ENCODE measurements at regions not wholly inside any gene's neighbourhood (a gene's known extent, or its start where the extent isn't known, plus 50 kb on each side); places are given as distances from the start of the nearest gene placed in this dataset.

DNA sequence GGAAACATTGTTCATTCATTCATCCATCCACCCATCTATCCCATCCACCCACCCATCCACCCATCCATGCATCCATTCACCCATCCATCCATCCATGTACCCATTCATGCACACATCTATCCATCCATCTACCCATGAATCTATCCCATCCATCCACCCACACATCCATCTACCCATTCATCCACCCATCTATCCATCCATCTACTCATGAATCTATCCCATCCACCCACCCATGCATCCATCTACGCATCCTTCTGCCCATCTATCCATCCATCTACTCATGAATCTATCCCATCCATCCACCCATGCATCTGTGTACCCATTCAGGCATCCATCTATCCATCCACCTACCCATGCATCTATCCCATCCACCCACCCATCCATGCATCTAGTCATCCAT lies 51.6 kb upstream of the URI1 start:
- TF ChIP-seq, protein P1, sequence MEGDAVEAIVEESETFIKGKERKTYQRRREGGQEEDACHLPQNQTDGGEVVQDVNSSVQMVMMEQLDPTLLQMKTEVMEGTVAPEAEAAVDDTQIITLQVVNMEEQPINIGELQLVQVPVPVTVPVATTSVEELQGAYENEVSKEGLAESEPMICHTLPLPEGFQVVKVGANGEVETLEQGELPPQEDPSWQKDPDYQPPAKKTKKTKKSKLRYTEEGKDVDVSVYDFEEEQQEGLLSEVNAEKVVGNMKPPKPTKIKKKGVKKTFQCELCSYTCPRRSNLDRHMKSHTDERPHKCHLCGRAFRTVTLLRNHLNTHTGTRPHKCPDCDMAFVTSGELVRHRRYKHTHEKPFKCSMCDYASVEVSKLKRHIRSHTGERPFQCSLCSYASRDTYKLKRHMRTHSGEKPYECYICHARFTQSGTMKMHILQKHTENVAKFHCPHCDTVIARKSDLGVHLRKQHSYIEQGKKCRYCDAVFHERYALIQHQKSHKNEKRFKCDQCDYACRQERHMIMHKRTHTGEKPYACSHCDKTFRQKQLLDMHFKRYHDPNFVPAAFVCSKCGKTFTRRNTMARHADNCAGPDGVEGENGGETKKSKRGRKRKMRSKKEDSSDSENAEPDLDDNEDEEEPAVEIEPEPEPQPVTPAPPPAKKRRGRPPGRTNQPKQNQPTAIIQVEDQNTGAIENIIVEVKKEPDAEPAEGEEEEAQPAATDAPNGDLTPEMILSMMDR (IDR thresholded peaks at IDR 0.05) = no peak
- no peak for TF ChIP-seq JUN (CRISPR knock-in tag; IDR thresholded peaks at IDR 0.05)
- TF ChIP-seq, protein P2, sequence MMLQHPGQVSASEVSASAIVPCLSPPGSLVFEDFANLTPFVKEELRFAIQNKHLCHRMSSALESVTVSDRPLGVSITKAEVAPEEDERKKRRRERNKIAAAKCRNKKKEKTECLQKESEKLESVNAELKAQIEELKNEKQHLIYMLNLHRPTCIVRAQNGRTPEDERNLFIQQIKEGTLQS (CRISPR knock-in tag; conservative IDR thresholded peaks at IDR 0.05) = no peak
- no peak for TF ChIP-seq CREB1 (CRISPR knock-in tag; IDR thresholded peaks at IDR 0.05)
- no peak for TF ChIP-seq ZNF423 (CRISPR knock-in tag; IDR thresholded peaks at IDR 0.05)
- TF ChIP-seq CBFB (CRISPR knock-in tag; IDR thresholded peaks at IDR 0.05; ENCODE audit: low read depth) = no peak
- TF ChIP-seq, protein P3, sequence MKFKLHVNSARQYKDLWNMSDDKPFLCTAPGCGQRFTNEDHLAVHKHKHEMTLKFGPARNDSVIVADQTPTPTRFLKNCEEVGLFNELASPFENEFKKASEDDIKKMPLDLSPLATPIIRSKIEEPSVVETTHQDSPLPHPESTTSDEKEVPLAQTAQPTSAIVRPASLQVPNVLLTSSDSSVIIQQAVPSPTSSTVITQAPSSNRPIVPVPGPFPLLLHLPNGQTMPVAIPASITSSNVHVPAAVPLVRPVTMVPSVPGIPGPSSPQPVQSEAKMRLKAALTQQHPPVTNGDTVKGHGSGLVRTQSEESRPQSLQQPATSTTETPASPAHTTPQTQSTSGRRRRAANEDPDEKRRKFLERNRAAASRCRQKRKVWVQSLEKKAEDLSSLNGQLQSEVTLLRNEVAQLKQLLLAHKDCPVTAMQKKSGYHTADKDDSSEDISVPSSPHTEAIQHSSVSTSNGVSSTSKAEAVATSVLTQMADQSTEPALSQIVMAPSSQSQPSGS (CRISPR knock-in tag; IDR thresholded peaks at IDR 0.05; ENCODE audit: borderline replicate concordance, low read depth) = no peak
- TF ChIP-seq, protein P4, sequence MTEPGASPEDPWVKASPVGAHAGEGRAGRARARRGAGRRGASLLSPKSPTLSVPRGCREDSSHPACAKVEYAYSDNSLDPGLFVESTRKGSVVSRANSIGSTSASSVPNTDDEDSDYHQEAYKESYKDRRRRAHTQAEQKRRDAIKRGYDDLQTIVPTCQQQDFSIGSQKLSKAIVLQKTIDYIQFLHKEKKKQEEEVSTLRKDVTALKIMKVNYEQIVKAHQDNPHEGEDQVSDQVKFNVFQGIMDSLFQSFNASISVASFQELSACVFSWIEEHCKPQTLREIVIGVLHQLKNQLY (CRISPR knock-in tag; IDR thresholded peaks at IDR 0.05) = no peak
- TF ChIP-seq, protein P5, sequence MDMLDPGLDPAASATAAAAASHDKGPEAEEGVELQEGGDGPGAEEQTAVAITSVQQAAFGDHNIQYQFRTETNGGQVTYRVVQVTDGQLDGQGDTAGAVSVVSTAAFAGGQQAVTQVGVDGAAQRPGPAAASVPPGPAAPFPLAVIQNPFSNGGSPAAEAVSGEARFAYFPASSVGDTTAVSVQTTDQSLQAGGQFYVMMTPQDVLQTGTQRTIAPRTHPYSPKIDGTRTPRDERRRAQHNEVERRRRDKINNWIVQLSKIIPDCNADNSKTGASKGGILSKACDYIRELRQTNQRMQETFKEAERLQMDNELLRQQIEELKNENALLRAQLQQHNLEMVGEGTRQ (CRISPR knock-in tag; IDR thresholded peaks at IDR 0.05) = no peak
- TF ChIP-seq ZNF232 (CRISPR knock-in tag; IDR thresholded peaks at IDR 0.05) = no peak
- TF ChIP-seq, protein P6, sequence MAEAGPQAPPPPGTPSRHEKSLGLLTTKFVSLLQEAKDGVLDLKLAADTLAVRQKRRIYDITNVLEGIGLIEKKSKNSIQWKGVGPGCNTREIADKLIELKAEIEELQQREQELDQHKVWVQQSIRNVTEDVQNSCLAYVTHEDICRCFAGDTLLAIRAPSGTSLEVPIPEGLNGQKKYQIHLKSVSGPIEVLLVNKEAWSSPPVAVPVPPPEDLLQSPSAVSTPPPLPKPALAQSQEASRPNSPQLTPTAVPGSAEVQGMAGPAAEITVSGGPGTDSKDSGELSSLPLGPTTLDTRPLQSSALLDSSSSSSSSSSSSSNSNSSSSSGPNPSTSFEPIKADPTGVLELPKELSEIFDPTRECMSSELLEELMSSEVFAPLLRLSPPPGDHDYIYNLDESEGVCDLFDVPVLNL (CRISPR knock-in tag; IDR thresholded peaks at IDR 0.05; ENCODE audit: borderline replicate concordance, low read depth) = no peak
- TF ChIP-seq, protein P7, sequence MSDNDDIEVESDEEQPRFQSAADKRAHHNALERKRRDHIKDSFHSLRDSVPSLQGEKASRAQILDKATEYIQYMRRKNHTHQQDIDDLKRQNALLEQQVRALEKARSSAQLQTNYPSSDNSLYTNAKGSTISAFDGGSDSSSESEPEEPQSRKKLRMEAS (CRISPR knock-in tag; IDR thresholded peaks at IDR 0.05) = no peak
- no peak for TF ChIP-seq TEAD1 (CRISPR knock-in tag; IDR thresholded peaks at IDR 0.05)

Measured in WTC11 (cell line).